ENCODE measurements at regions not wholly inside any gene's neighbourhood (a gene's known extent, or its start where the extent isn't known, plus 50 kb on each side); places are given as distances from the start of the nearest gene placed in this dataset.

DNA sequence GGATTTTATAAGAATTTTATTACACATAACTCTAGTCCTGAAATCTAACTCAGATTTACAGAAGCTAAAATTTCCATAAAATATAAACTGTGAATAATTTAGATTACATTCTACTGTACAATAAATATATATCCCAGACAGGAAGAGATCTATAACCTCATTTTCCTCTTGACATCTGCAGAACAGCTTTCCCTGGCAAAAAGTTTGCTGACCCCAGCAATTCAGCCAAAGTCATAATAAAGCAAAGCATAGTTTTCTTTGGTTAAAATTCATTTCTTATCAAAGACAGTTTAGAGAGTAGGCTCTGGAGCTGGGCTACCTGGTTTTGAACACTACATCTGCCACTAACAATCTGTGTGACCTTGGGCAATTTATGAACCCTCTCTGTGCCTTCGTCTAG lies 372.5 kb downstream of the CAAP1 start:
- intact Hi-C loops (cut with DNase I, micrococcal nuclease), result no loop called here
- ChIA-PET CTCF (no interaction called here), POLR2A (no interaction called here)
- H3K4me1 Mint-ChIP-seq (ENCODE audit: low read depth), result no peaks in the 10 kb centered on the region
- no peak overlapping the region for H3K4me3 ChIP-seq (ENCODE audit: low read length)
- H3K27ac Mint-ChIP-seq, result no peak overlapping the region
- no peaks in the 10 kb centered on the region for H3K36me3 Mint-ChIP-seq (ENCODE audit: low read depth)
- H3K4me1 ChIP-seq (ENCODE audit: insufficient read depth, low read length), result no peaks in the 10 kb centered on the region
- H3K9me3 ChIP-seq (ENCODE audit: control insufficient read depth in 1 of 2, insufficient read depth in 1 of 2, low read length in 2 of 2), result no peaks in the 10 kb centered on the region
- H3K36me3 ChIP-seq (ENCODE audit: insufficient read depth, low read length), result no peaks in the 10 kb centered on the region
- TF ChIP-seq, protein P1, sequence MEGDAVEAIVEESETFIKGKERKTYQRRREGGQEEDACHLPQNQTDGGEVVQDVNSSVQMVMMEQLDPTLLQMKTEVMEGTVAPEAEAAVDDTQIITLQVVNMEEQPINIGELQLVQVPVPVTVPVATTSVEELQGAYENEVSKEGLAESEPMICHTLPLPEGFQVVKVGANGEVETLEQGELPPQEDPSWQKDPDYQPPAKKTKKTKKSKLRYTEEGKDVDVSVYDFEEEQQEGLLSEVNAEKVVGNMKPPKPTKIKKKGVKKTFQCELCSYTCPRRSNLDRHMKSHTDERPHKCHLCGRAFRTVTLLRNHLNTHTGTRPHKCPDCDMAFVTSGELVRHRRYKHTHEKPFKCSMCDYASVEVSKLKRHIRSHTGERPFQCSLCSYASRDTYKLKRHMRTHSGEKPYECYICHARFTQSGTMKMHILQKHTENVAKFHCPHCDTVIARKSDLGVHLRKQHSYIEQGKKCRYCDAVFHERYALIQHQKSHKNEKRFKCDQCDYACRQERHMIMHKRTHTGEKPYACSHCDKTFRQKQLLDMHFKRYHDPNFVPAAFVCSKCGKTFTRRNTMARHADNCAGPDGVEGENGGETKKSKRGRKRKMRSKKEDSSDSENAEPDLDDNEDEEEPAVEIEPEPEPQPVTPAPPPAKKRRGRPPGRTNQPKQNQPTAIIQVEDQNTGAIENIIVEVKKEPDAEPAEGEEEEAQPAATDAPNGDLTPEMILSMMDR (IDR thresholded peaks at IDR 0.05), result no peak
- H3K4me3 Mint-ChIP-seq, result no peak overlapping the region
- H3K27ac ChIP-seq (ENCODE audit: low read depth in 1 of 2, low read length in 2 of 2), result no peak overlapping the region
- DNase-seq (no peak), ATAC-seq (ENCODE audit: poor library complexity) (no peak)
- H3K9me3 Mint-ChIP-seq, result peaks cover 13% of the 10 kb centered on the region
- no peaks in the 10 kb centered on the region for H3K27me3 ChIP-seq (ENCODE audit: control insufficient read depth in 1 of 2, insufficient read depth in 2 of 2, low read length in 2 of 2)
- H3K27me3 Mint-ChIP-seq, result no peaks in the 10 kb centered on the region

DNA sequence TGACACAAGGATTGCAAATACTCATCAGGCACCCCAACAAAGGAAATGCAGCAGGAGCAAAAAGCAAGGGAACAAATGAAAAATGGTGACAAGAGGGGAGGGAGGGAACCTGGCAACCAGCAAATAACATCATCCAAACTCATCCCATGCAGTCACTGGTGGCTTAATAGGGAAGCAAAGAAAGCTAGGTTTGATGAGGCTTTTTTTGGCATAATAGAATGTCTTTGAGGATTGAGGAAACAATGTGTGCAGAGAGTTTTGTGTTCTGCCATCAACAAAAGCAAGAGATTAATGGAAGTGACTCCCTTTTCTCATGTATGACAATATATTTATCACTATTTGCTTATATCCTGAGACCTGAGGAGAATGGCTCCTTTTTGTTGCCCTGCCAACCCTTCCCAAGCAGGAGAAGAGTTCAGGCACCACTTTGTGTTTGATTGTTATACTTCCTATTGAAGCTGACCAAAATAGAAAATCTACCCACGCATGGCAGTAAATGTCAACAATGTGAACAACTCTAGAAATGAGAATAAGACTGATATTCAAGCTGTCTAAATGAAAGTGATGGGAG lies 375.7 kb downstream of the CAAP1 start:
- no peak overlapping the region for H3K27ac Mint-ChIP-seq
- POLR2A ChIA-PET, result no interaction called here
- no peaks in the 10 kb centered on the region for H3K36me3 ChIP-seq (ENCODE audit: insufficient read depth, low read length)
- no peak overlapping the region for H3K27ac ChIP-seq (ENCODE audit: low read depth in 1 of 2, low read length in 2 of 2)
- no peaks in the 10 kb centered on the region for H3K4me1 Mint-ChIP-seq (ENCODE audit: low read depth)
- ATAC-seq (ENCODE audit: poor library complexity) (no peak), DNase-seq (no peak)
- H3K4me3 ChIP-seq (ENCODE audit: low read length), result no peak overlapping the region
- H3K36me3 Mint-ChIP-seq (ENCODE audit: low read depth), result no peaks in the 10 kb centered on the region
- TF ChIP-seq, protein P1 (IDR thresholded peaks at IDR 0.05), result no peak
- no peaks in the 10 kb centered on the region for H3K4me1 ChIP-seq (ENCODE audit: insufficient read depth, low read length)
- intact Hi-C loops (cut with DNase I, micrococcal nuclease), result no loop called here
- CTCF ChIA-PET, result no interaction called here
- no peak overlapping the region for H3K4me3 Mint-ChIP-seq
- no peaks in the 10 kb centered on the region for H3K27me3 ChIP-seq (ENCODE audit: control insufficient read depth in 1 of 2, insufficient read depth in 2 of 2, low read length in 2 of 2)
- peaks cover 7% of the 10 kb centered on the region for H3K9me3 Mint-ChIP-seq
- no peaks in the 10 kb centered on the region for H3K27me3 Mint-ChIP-seq
- no peaks in the 10 kb centered on the region for H3K9me3 ChIP-seq (ENCODE audit: control insufficient read depth in 1 of 2, insufficient read depth in 1 of 2, low read length in 2 of 2)

DNA sequence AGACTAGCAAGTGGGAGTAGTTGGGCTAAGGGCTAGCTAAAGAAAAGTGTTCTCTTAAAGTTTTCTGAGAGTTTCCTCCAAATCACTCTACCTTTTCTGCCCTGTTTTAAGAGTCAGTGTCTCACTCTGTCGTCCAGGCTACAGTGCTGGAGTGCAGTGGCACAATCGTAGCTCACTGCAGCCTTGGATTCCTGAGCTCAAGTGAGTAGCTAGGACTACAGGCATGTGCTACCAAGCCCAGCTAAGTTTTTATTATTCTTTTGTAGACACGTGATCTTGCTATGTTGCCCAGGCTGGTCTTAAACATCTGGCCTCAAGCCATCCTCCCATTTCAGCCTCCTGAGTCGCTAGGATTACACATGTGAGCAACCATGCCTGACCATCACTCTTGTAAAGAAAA lies 378.9 kb downstream of the CAAP1 start:
- CTCF ChIA-PET, result no interaction called here

More for the DNA sequence above, 378.9 kb downstream of the CAAP1 start:
- H3K27me3 Mint-ChIP-seq, result no peaks in the 10 kb centered on the region
- no peaks in the 10 kb centered on the region for H3K36me3 ChIP-seq (ENCODE audit: insufficient read depth, low read length)
- no peaks in the 10 kb centered on the region for H3K9me3 ChIP-seq (ENCODE audit: control insufficient read depth in 1 of 2, insufficient read depth in 1 of 2, low read length in 2 of 2)
- no peak for DNase-seq
- intact Hi-C loops (cut with DNase I, micrococcal nuclease), result no loop called here
- H3K4me3 ChIP-seq (ENCODE audit: low read length), result no peak overlapping the region
- H3K4me3 Mint-ChIP-seq, result no peak overlapping the region
- POLR2A ChIA-PET, result no interaction called here
- H3K27ac Mint-ChIP-seq, result no peak overlapping the region
- TF ChIP-seq, protein P1 (IDR thresholded peaks at IDR 0.05), result no peak
- H3K27me3 ChIP-seq (ENCODE audit: control insufficient read depth in 1 of 2, insufficient read depth in 2 of 2, low read length in 2 of 2), result no peaks in the 10 kb centered on the region
- no peaks in the 10 kb centered on the region for H3K4me1 ChIP-seq (ENCODE audit: insufficient read depth, low read length)
- H3K9me3 Mint-ChIP-seq, result peaks cover 5% of the 10 kb centered on the region
- H3K36me3 Mint-ChIP-seq (ENCODE audit: low read depth), result no peaks in the 10 kb centered on the region
- ATAC-seq (ENCODE audit: poor library complexity), result no peak
- no peak overlapping the region for H3K27ac ChIP-seq (ENCODE audit: low read depth in 1 of 2, low read length in 2 of 2)
- no peaks in the 10 kb centered on the region for H3K4me1 Mint-ChIP-seq (ENCODE audit: low read depth)

Measured in CD4-positive, alpha-beta T cell (primary cell).